ENCODE measurements at regions not wholly inside any gene's neighbourhood (a gene's known extent, or its start where the extent isn't known, plus 50 kb on each side); places are given as distances from the start of the nearest gene placed in this dataset.

DNA sequence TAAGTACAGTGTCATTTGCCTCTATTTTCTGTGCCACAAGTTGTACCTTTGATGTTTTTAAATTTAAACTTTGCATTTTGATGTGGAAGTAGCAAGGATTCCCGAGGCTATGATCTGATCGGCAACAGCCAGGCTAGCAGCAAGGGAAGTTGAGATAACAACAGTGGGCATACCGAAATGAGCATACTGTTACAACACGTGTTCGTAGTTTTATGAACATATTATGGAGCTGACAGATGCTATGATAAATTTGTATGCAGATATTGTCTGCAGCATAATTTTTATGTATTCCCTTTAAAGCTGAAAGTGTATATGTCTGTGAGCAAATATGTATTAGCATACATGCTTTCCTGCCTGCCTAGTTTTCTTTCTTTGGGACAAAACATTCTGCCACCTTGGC, 306.1 kb downstream of the PCDH7 start:
- TF ChIP-seq, protein P1, sequence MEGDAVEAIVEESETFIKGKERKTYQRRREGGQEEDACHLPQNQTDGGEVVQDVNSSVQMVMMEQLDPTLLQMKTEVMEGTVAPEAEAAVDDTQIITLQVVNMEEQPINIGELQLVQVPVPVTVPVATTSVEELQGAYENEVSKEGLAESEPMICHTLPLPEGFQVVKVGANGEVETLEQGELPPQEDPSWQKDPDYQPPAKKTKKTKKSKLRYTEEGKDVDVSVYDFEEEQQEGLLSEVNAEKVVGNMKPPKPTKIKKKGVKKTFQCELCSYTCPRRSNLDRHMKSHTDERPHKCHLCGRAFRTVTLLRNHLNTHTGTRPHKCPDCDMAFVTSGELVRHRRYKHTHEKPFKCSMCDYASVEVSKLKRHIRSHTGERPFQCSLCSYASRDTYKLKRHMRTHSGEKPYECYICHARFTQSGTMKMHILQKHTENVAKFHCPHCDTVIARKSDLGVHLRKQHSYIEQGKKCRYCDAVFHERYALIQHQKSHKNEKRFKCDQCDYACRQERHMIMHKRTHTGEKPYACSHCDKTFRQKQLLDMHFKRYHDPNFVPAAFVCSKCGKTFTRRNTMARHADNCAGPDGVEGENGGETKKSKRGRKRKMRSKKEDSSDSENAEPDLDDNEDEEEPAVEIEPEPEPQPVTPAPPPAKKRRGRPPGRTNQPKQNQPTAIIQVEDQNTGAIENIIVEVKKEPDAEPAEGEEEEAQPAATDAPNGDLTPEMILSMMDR (IDR thresholded peaks at IDR 0.05), result no peak
- TF ChIP-seq POLR2A (IDR thresholded peaks at IDR 0.05), result no peak
